ENCODE measurements at regions not wholly inside any gene's neighbourhood (a gene's known extent, or its start where the extent isn't known, plus 50 kb on each side); places are given as distances from the start of the nearest gene placed in this dataset.

DNA sequence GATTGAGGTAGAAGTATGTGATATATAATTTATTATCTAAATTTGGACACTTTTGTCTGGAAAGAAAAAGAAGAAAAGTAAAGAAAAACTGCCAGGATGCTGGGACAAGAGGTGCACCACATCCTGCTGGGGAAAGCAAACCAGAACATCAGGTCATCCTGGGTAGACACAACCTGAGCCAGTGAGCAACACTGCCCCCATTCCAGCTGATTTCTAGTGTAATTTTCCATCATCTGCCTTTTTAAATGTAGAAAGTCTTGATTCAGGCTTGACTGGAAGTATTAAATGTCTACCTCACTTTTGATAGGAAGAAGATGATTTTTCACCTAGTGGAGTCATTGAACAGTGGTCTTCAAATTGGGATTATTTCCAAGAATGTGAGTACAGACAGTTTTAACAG is 1164.5 kb upstream of the CITED2 start:
- Mint-ChIP-seq H3K9me3 (peaks cover 19% of the 10 kb centered on the region), H3K27ac (peak overlapping the region; percentile 12 to 95 (median 93)), H3K36me3 (ENCODE audit: low read depth) (no peaks in the 10 kb centered on the region), H3K4me1 (peaks cover 12% of the 10 kb centered on the region), H3K4me3 (no peak overlapping the region), H3K27me3 (ENCODE audit: low read depth) (no peaks in the 10 kb centered on the region)
- TF ChIP-seq, protein P1, sequence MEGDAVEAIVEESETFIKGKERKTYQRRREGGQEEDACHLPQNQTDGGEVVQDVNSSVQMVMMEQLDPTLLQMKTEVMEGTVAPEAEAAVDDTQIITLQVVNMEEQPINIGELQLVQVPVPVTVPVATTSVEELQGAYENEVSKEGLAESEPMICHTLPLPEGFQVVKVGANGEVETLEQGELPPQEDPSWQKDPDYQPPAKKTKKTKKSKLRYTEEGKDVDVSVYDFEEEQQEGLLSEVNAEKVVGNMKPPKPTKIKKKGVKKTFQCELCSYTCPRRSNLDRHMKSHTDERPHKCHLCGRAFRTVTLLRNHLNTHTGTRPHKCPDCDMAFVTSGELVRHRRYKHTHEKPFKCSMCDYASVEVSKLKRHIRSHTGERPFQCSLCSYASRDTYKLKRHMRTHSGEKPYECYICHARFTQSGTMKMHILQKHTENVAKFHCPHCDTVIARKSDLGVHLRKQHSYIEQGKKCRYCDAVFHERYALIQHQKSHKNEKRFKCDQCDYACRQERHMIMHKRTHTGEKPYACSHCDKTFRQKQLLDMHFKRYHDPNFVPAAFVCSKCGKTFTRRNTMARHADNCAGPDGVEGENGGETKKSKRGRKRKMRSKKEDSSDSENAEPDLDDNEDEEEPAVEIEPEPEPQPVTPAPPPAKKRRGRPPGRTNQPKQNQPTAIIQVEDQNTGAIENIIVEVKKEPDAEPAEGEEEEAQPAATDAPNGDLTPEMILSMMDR (IDR thresholded peaks at IDR 0.05; ENCODE audit: unreplicated experiment in 3 of 3): no peak

DNA sequence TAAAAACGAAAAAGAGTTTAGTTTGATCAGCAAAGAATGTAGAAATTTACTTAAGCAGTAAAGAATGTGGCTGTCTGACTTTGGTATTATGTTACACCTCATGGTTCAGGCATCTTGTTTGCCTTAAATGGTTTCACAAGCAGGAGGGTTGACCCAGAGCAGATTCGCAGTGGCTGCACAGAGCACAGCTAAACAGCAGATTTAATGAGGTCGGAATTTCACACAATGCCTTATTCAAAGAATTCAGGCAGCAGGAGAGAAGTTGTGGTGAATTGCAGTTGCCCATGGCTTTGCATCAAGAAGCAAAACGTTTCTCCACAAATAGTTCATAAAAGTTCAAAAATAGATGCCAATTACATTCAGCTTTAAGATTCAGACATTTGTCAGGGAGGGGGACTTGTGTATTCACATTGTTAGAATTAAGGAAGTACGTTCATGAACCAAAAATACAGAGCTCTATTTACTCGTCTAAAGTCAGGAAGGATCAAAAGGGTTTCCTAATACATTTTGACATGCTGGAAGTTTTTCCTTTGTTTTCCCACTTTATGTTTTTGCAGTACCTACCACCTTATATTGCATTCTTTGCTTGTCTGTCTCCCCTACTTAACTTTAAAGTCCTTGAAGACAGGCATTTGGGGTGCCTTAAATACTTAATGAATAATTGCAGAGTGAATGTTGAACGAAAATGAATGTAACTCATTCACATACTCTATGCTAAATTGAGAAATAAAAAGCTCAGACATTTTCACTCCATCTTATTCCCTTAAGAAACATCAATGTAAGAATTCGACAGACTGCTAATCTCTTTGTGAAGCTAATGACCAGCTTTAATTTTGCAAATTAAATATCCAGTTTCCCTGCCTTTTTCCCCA is 1163.6 kb upstream of the CITED2 start:
- Mint-ChIP-seq H3K4me3 (peak overlapping the region in 2 of 3 experiments; percentile 4 to 15), H3K4me1 (peaks cover 12% of the 10 kb centered on the region), H3K27ac (peak overlapping the region; percentile 89 to 95 (median 93)), H3K27me3 (ENCODE audit: low read depth) (no peaks in the 10 kb centered on the region), H3K36me3 (ENCODE audit: low read depth) (no peaks in the 10 kb centered on the region), H3K9me3 (peaks cover 27% of the 10 kb centered on the region)
- TF ChIP-seq, protein P1 (IDR thresholded peaks at IDR 0.05; ENCODE audit: unreplicated experiment in 3 of 3): no peak

DNA sequence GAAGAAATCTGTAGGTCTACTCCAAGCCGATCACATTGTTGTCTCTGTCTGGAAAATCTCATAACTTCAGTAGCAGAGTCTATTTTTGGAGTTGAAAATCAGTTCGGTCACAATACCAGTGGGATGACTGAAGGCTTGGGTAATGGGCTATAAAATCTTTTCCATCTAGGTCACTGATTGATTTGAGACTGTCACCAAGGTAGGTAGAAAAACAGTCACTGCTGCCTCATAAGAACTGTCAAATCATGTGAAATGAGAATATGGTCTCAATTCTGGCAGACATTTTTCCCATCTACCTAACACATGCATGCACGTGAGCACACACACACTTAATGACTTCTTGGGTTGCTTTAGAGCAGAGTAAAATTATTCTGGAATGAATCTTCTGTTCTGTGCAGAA is 1162.8 kb upstream of the CITED2 start:
- Mint-ChIP-seq H3K36me3 (ENCODE audit: low read depth) (no peaks in the 10 kb centered on the region), H3K4me3 (no peak overlapping the region), H3K4me1 (peaks cover 12% of the 10 kb centered on the region), H3K27me3 (ENCODE audit: low read depth) (no peaks in the 10 kb centered on the region), H3K9me3 (peaks cover 31% of the 10 kb centered on the region), H3K27ac (peak overlapping the region; percentile 89 to 95 (median 93))
- TF ChIP-seq, protein P1 (IDR thresholded peaks at IDR 0.05; ENCODE audit: unreplicated experiment in 3 of 3): no peak

DNA sequence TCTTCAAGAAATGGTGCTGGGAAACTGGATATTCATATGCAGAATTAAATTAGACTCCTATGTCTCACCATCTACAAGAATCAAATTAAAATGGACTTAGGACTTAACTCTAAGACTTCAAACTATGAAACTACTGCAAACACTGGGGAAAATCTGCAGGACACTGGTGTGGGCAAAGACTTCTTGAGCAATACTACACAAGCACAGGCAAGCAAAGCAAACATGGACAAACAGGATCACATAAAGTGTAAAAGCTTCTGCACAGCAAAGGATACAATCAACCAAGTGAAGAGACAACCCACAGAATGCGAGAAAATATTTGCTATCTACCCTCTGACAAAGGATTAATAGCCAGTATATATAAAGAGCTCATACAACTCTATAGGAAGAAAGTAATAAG is 1161.1 kb upstream of the CITED2 start:
- H3K27me3 Mint-ChIP-seq (ENCODE audit: low read depth): no peaks in the 10 kb centered on the region
- H3K4me1 Mint-ChIP-seq: peaks cover 12% of the 10 kb centered on the region
- TF ChIP-seq, protein P1 (IDR thresholded peaks at IDR 0.05; ENCODE audit: unreplicated experiment in 3 of 3): no peak
- H3K9me3 Mint-ChIP-seq: peaks cover 31% of the 10 kb centered on the region
- H3K36me3 Mint-ChIP-seq (ENCODE audit: low read depth): no peaks in the 10 kb centered on the region
- H3K27ac Mint-ChIP-seq: no peak overlapping the region
- no peak overlapping the region for H3K4me3 Mint-ChIP-seq

DNA sequence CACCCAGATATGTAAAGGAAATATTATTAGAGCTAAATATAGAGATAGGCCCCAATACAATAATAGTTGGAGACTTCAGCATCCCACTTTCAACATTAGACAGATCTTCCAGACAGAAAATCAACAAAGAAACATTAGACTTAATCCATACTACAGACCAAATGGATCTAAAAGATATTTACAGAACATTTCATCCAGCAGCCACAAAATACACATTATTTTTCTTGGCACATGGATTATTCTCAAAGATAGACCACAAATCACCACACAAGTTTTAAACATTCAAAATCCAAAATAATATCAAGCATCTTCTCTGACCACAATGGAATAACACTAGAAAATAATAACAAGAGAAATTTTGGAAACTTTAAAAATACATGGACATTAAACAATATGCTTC is 1159.1 kb upstream of the CITED2 start:
- TF ChIP-seq, protein P1 (IDR thresholded peaks at IDR 0.05; ENCODE audit: unreplicated experiment in 3 of 3): no peak
- H3K4me1 Mint-ChIP-seq: peaks cover 12% of the 10 kb centered on the region
- H3K36me3 Mint-ChIP-seq (ENCODE audit: low read depth): no peaks in the 10 kb centered on the region
- peaks cover 31% of the 10 kb centered on the region for H3K9me3 Mint-ChIP-seq
- no peak overlapping the region for H3K27ac Mint-ChIP-seq
- H3K4me3 Mint-ChIP-seq: no peak overlapping the region
- no peaks in the 10 kb centered on the region for H3K27me3 Mint-ChIP-seq (ENCODE audit: low read depth)

DNA sequence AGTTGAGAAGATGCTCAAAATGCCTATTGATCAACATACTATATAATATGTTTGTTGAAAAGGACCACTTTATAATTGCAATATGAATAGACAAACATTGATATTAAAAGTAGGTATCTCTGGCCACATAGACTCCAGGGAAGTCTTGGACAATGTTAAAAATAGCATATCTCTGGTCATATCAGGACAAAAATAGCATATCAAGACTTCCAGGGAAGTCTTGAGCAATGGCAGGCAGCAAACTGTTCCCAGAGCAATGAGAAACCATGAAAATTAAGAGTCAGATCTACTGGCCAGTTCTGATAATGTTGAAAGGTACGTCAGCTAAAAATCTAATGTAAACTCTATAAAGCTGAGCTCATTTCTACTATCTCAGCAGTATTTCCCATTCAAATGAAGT is 1130.3 kb upstream of the CITED2 start:
- TF ChIP-seq, protein P1 (IDR thresholded peaks at IDR 0.05; ENCODE audit: unreplicated experiment in 3 of 3): no peak
- Mint-ChIP-seq H3K27ac (no peak overlapping the region), H3K4me1 (no peaks in the 10 kb centered on the region), H3K27me3 (ENCODE audit: low read depth) (no peaks in the 10 kb centered on the region), H3K9me3 (no peaks in the 10 kb centered on the region), H3K36me3 (ENCODE audit: low read depth) (no peaks in the 10 kb centered on the region), H3K4me3 (no peak overlapping the region)

All from nephron (organoid).